PC-3 (cell line): ENCODE measurements at regions not wholly inside any gene's neighbourhood (a gene's known extent, or its start where the extent isn't known, plus 50 kb on each side); places are given as distances from the start of the nearest gene placed in this dataset.

ENCODE experiments used
- ATAC-seq: fragments of 200-7000 bp; cut with Tn5 transposase; 2 replicates; pipeline ENCODE4 v1.9.1; 2020; ENCODE audit warnings: mild to moderate bottlenecking, moderate library complexity
- BruUV-seq: library from RNA; stranded (reverse); fragments of 400-500 nt; replicated peaks from 2 replicates; lab custom pipeline; 2021; lab: Mats Ljungman, UMichigan
- CTCF ChIA-PET: fragments of 300-600 bp; sonication (Branson Sonifier 250); formaldehyde crosslinking; loops from one replicate; lab custom pipeline; 2022; ENCODE audit warnings: antibody characterized with exemption; lab: Charles Lee
- POLR2A ChIA-PET: fragments of 300-600 bp; sonication (Branson Sonifier 250); formaldehyde crosslinking; loops from one replicate; lab custom pipeline; 2022; ENCODE audit warnings: antibody characterized with exemption; ENCODE audit not compliant: unreplicated experiment; lab: Charles Lee
- DNase-seq: peaks from one replicate; pipeline ENCODE4 v3.0.0-alpha.2; 2015
- H2AFZ ChIP-seq: fragments of 300-600 bp; sonication (generic); 2 replicates; pipeline ENCODE4 v1.6.0; 2016; ENCODE audit warnings: antibody characterized with exemption, low read length
- H3F3A ChIP-seq: fragments of 300-600 bp; sonication (generic); one replicate; pipeline ENCODE4 v1.6.0; 2017; ENCODE audit warnings: antibody characterized with exemption, low read length, control low read depth, mild to moderate bottlenecking; ENCODE audit not compliant: unreplicated experiment
- H3K27ac ChIP-seq: fragments of 300-600 bp; sonication (generic); 2 replicates; pipeline ENCODE4 v1.5.1; 2016; ENCODE audit warnings: mild to moderate bottlenecking, low read length
- H3K27me3 ChIP-seq: fragments of 300-600 bp; sonication (generic); 2 replicates; pipeline ENCODE4 v1.6.1; 2016; ENCODE audit warnings: low read length, mixed read lengths
- H3K36me3 ChIP-seq: fragments of 300-600 bp; sonication (generic); 2 replicates; pipeline ENCODE4 v1.6.1; 2016; ENCODE audit warnings: low read depth, mixed run types, low read length, mixed read lengths
- H3K4me1 ChIP-seq: fragments of 300-600 bp; sonication (generic); 2 replicates; pipeline ENCODE4 v1.5.1; 2016; ENCODE audit warnings: low read length; ENCODE audit not compliant: insufficient read depth
- H3K4me2 ChIP-seq: fragments of 300-600 bp; sonication (generic); 2 replicates; pipeline ENCODE4 v1.6.0; 2016; ENCODE audit warnings: low read length
- H3K4me3 ChIP-seq: fragments of 300-600 bp; sonication (generic); 2 replicates; pipeline ENCODE4 v1.5.1; 2016; ENCODE audit warnings: mild to moderate bottlenecking, low read length, mixed read lengths
- H3K79me2 ChIP-seq: fragments of 300-600 bp; sonication (generic); 2 replicates; pipeline ENCODE4 v1.6.1; 2017; ENCODE audit warnings: low read length, mixed read lengths
- H3K9ac ChIP-seq: fragments of 300-600 bp; sonication (generic); 2 replicates; pipeline ENCODE4 v1.6.0; 2016; ENCODE audit warnings: mild to moderate bottlenecking, low read length
- H3K9me2 ChIP-seq: fragments of 300-600 bp; sonication (generic); replicated peaks from 2 replicates; pipeline ENCODE4 v1.6.1; 2016; ENCODE audit warnings: mixed run types, low read length, mixed read lengths
- H3K9me3 ChIP-seq: fragments of 300-600 bp; sonication (generic); 2 replicates; pipeline ENCODE4 v1.6.1; 2016; ENCODE audit warnings: low read length, mixed read lengths
- H4K20me1 ChIP-seq: fragments of 300-600 bp; sonication (generic); 2 replicates; pipeline ENCODE4 v1.6.1; 2016; ENCODE audit warnings: low read length, mixed read lengths
- EZH2 ChIP-seq: fragments of 300-600 bp; sonication (generic); IDR thresholded peaks from one replicate; pipeline ENCODE4 v1.6.1; 2017; ENCODE audit warnings: antibody characterized with exemption, mild to moderate bottlenecking, low read length; ENCODE audit not compliant: unreplicated experiment
- EZH2phosphoT487 ChIP-seq: fragments of 300-600 bp; sonication (generic); IDR thresholded peaks from 2 replicates; pipeline ENCODE4 v1.6.1; 2018; ENCODE audit warnings: mild to moderate bottlenecking, antibody characterized with exemption, low read length, borderline replicate concordance
- intact Hi-C: fragments of 100-400 bp; cut with micrococcal nuclease; formaldehyde crosslinking; loops from 2 replicates; pipeline ENCODE4 v1.9.0; 2023
- TF ChIP-seq, protein P1 (sequence below): fragments of 300-600 bp; sonication (generic); conservative IDR thresholded peaks from 2 replicates; pipeline ENCODE4 v1.5.1; 2017; ENCODE audit warnings: antibody characterized with exemption, low read depth, mild to moderate bottlenecking, low read length

DNA sequence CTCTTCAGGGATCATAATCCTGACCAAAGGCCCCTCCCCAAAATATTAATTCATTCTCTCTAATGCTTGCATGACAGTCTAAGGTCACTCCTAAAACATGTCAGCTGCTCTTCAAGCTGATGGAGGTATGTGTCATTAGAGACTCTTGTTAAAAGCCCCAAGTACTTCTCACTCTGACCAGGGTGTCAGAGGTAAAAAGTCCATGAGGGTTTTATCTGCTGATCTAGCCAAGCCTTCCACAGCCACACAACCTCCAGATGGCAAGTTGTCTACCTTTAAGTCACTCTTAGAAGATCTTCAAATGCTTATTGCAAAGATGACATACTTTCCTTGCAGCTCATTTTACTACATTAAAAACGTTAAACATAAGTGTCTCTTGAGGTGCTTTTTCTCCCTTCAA lies 83.6 kb upstream of the ETAA1 start:
- H3K4me2 ChIP-seq, result no peak overlapping the region
- intact Hi-C loops, result no loop called here
- no peak for TF ChIP-seq EZH2phosphoT487
- no peak for TF ChIP-seq EZH2
- TF ChIP-seq, protein P1, sequence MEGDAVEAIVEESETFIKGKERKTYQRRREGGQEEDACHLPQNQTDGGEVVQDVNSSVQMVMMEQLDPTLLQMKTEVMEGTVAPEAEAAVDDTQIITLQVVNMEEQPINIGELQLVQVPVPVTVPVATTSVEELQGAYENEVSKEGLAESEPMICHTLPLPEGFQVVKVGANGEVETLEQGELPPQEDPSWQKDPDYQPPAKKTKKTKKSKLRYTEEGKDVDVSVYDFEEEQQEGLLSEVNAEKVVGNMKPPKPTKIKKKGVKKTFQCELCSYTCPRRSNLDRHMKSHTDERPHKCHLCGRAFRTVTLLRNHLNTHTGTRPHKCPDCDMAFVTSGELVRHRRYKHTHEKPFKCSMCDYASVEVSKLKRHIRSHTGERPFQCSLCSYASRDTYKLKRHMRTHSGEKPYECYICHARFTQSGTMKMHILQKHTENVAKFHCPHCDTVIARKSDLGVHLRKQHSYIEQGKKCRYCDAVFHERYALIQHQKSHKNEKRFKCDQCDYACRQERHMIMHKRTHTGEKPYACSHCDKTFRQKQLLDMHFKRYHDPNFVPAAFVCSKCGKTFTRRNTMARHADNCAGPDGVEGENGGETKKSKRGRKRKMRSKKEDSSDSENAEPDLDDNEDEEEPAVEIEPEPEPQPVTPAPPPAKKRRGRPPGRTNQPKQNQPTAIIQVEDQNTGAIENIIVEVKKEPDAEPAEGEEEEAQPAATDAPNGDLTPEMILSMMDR, result no peak
- H3K4me1 ChIP-seq, result peaks cover 27% of the 10 kb centered on the region
- POLR2A ChIA-PET, result no interaction called here
- H3K27me3 ChIP-seq, result no peaks in the 10 kb centered on the region
- H3K9ac ChIP-seq, result no peak overlapping the region
- H3K9me2 ChIP-seq, result no peaks in the 10 kb centered on the region
- DNase-seq (no peak), ATAC-seq (no peak)
- no peaks in the 10 kb centered on the region for H3F3A ChIP-seq
- H4K20me1 ChIP-seq, result no peaks in the 10 kb centered on the region
- no TSS peak for BruUV-seq
- H3K79me2 ChIP-seq, result no peaks in the 10 kb centered on the region
- CTCF ChIA-PET, result no interaction called here
- H3K9me3 ChIP-seq, result no peaks in the 10 kb centered on the region
- no peak overlapping the region for H3K27ac ChIP-seq
- no peak overlapping the region for H2AFZ ChIP-seq
- H3K36me3 ChIP-seq, result no peaks in the 10 kb centered on the region
- H3K4me3 ChIP-seq, result no peak overlapping the region

DNA sequence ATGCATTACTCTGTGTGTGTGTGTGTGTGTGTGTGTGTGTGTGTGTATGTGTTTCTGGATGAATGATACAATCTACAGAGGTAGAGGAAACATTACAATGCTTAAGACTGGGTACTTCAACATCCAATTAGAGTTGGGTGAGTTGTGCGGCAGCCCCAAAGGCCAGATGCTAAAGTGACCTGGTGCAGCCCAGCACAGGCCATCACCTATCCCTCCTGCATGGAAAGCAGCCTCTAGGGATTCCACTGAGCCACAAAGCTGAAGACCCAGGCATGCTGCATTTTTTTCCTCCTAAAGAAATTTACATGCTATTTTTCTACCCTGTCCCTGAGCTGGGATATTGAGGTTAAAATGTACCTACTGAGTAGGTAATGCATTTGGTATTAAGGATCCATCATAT lies 79.1 kb upstream of the ETAA1 start:
- POLR2A ChIA-PET, result no interaction called here
- no peak for ATAC-seq
- CTCF ChIA-PET, result no interaction called here

DNA sequence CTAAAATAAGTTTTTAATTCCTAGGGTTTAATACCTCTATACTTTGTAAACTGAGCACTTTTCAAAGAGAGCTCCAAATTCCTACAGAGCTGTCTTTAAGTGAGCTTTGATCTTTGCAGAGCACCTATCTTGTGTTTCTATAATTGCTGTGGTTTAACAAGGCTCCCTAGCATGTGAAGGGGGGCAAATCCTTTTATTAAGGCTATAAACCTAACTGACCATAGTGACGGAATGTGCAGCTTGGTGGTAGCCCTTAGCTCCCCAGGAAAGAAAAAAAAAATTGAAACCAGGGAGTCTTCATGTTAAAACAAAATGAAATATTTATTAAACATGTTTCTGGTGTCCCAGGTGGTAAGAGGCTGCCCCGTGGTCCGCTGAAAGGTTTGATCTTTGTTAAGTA lies 78.6 kb upstream of the ETAA1 start:
- Histone ChIP-seq H3K36me3 (no peaks in the 10 kb centered on the region), H3K27ac (no peak overlapping the region), H2AFZ (no peak overlapping the region), H3K4me1 (no peaks in the 10 kb centered on the region; the same call in 1 of the 2 replicates), H3K27me3 (no peaks in the 10 kb centered on the region), H4K20me1 (no peaks in the 10 kb centered on the region), H3K4me3 (no peak overlapping the region), H3F3A (no peaks in the 10 kb centered on the region), H3K79me2 (no peaks in the 10 kb centered on the region), H3K9ac (no peak overlapping the region), H3K9me2 (no peaks in the 10 kb centered on the region), H3K4me2 (no peak overlapping the region), H3K9me3 (no peaks in the 10 kb centered on the region)
- no peak for ATAC-seq
- no TSS peak for BruUV-seq
- POLR2A ChIA-PET, result interaction anchor here (0.7 kb wide), 1 partner anchor 41 kb away, joined by 3 read pairs; no protein-coding TSS in a partner anchor
- DNase-seq, result no peak
- TF ChIP-seq EZH2 (no peak), EZH2phosphoT487 (no peak)
- TF ChIP-seq, protein P1, result no peak
- intact Hi-C loops, result no loop called here
- CTCF ChIA-PET, result no interaction called here

More for the DNA sequence above, 79.1 kb upstream of the ETAA1 start:
- Histone ChIP-seq H3K36me3 (no peaks in the 10 kb centered on the region), H3F3A (no peaks in the 10 kb centered on the region), H3K9me2 (no peaks in the 10 kb centered on the region), H3K27me3 (no peaks in the 10 kb centered on the region), H3K4me2 (no peak overlapping the region), H3K9ac (no peak overlapping the region), H4K20me1 (no peaks in the 10 kb centered on the region), H3K79me2 (no peaks in the 10 kb centered on the region), H3K9me3 (no peaks in the 10 kb centered on the region), H3K4me1 (no peaks in the 10 kb centered on the region; the same call in 1 of the 2 replicates), H3K27ac (no peak overlapping the region), H2AFZ (no peak overlapping the region), H3K4me3 (no peak overlapping the region)
- no peak for TF ChIP-seq EZH2
- no peak for TF ChIP-seq EZH2phosphoT487
- TF ChIP-seq, protein P1, result no peak
- DNase-seq, result no peak
- intact Hi-C loops, result no loop called here
- no TSS peak for BruUV-seq
